K562 (cell line): ENCODE measurements at regions not wholly inside any gene's neighbourhood (a gene's known extent, or its start where the extent isn't known, plus 50 kb on each side); places are given as distances from the start of the nearest gene placed in this dataset.

Experiments used
- BRF2 ChIP-seq: IDR thresholded peaks from 3 replicates; pipeline ENCODE4 v1.6.1; 2011; ENCODE audit warnings: borderline replicate concordance, mild to moderate bottlenecking; ENCODE audit not compliant: insufficient read length, insufficient read depth
- DACH1 ChIP-seq: fragments of 450-650 bp; IDR thresholded peaks from 2 replicates; pipeline ENCODE4 v1.6.1; 2018; ENCODE audit not compliant: partially characterized antibody
- HNRNPUL1 ChIP-seq: fragments of 200-400 bp; formaldehyde crosslinking; IDR thresholded peaks from 2 replicates; pipeline ENCODE4 v1.6.1; 2017; ENCODE audit warnings: low read length
- ILK ChIP-seq: fragments of 450-650 bp; IDR thresholded peaks from 2 replicates; pipeline ENCODE4 v1.6.1; 2016; ENCODE audit warnings: missing genetic modification characterization, low read depth, mild to moderate bottlenecking, missing compliant biosample characterization, moderate library complexity, borderline replicate concordance
- MAFK ChIP-seq: IDR thresholded peaks from 2 replicates; pipeline ENCODE4 v1.6.1; 2011; ENCODE audit warnings: low read length, improper control_type of control experiment
- MLX ChIP-seq, 2 experiments: fragments of 450-650 bp in 1 of 2; sonication (generic) in 1 of 2; formaldehyde crosslinking; conservative IDR thresholded peaks; 2 replicates each; pipeline versions ENCODE4 v1.4.0 to v1.8.1; 2020 to 2022; ENCODE audit warnings: mild to moderate bottlenecking in 1 of 2, missing genetic modification reagents in 1 of 2
- MTA1 ChIP-seq: fragments of 450-650 bp; IDR thresholded peaks from 2 replicates; pipeline ENCODE4 v1.6.1; 2017; ENCODE audit warnings: borderline replicate concordance
- NFIC ChIP-seq: fragments of 450-650 bp; IDR thresholded peaks from 2 replicates; pipeline ENCODE4 v1.6.1; 2017; ENCODE audit warnings: mild to moderate bottlenecking, inconsistent platforms
- RFX5 ChIP-seq: IDR thresholded peaks from 2 replicates; pipeline ENCODE4 v1.6.1; 2011; ENCODE audit warnings: low read depth, mild to moderate bottlenecking, improper control_type of control experiment, low read length
- SP2 ChIP-seq: IDR thresholded peaks from 2 replicates; pipeline ENCODE4 v1.6.1; 2011; ENCODE audit warnings: mild to moderate bottlenecking, low read depth, low read length, moderate library complexity; ENCODE audit not compliant: poor library complexity, severe bottlenecking; ENCODE audit errors: extremely low read depth
- USF2 ChIP-seq: sonication (generic); formaldehyde crosslinking; IDR thresholded peaks from 2 replicates; pipeline ENCODE4 v1.5.0; 2020; ENCODE audit warnings: missing genetic modification reagents
- ZNF644 ChIP-seq: fragments of 200-800 bp; sonication (Bioruptor generic); IDR thresholded peaks from 2 replicates; pipeline ENCODE4 v1.6.1; 2016; ENCODE audit warnings: low read depth, missing genetic modification characterization, missing compliant biosample characterization

DNA sequence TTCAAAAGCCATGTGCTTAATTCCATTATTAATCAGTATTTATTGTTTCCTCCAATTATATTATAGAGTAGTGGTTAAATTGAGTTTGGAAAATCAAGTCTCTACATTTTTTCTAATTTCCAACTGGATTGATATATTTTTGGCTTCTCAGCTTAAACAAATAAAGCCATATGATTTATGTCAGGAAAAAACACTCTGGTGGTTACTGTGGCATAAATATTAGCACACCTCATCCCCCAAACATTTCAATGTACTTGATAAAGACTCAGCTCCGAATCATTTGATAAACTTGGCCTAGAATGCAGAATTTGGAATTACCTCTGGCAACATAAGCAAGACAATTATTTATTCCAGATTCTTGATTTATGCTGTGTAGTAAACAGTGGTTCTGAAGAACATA lies 2313.8 kb downstream of the ARAP2 start (continued):
- TF ChIP-seq DACH1 (no peak), ZNF644 (no peak), NFIC (no peak), BRF2 (no peak), ILK (tag) (no peak), MLX (CRISPR knock-in tag; conservative IDR thresholded peaks at IDR 0.05) (no peak), MAFK (no peak), MTA1 (no peak), RFX5 (no peak), HNRNPUL1 (no peak), USF2 (CRISPR knock-in tag) (no peak), SP2 (no peak)
